Natural killer cell treated with Interleukin-12 subunit alpha and Interleukin-12 subunit beta and Interleukin-15 and Interleukin-18, amount 100 ng/mL, for 72 hours (primary cell): ENCODE measurements at regions not wholly inside any gene's neighbourhood (a gene's known extent, or its start where the extent isn't known, plus 50 kb on each side); places are given as distances from the start of the nearest gene placed in this dataset.

Experiments used
- ATAC-seq, 2 donors: fragments of 150-1000 bp; cut with Tn5 transposase in 1 of 2; sonication (Bioruptor Pico), chemical (Tn5 transposase) in 1 of 2; 2 replicates each; pipeline ENCODE4 v1.10.0; 2021
- DNase-seq: peaks from one replicate; pipeline ENCODE4 v3.0.0; 2022; ENCODE audit warnings: low spot score
- H3K27ac Mint-ChIP-seq, 2 donors: 1 replicate in 1 of 2; 2 replicates in 1 of 2; pipeline ENCODE4 v1.8.0; 2022; ENCODE audit warnings: mixed read lengths in 2 of 2, mild to moderate bottlenecking in 1 of 2, moderate library complexity in 1 of 2
- H3K27me3 Mint-ChIP-seq, 2 donors: 1 replicate in 1 of 2; 2 replicates in 1 of 2; pipeline ENCODE4 v1.8.0; 2022; ENCODE audit warnings: mixed read lengths in 2 of 2
- H3K36me3 Mint-ChIP-seq: one replicate; pipeline ENCODE4 v1.8.0; 2022; ENCODE audit warnings: mixed read lengths
- H3K4me1 Mint-ChIP-seq, 2 donors: 1 replicate in 1 of 2; 2 replicates in 1 of 2; pipeline ENCODE4 v1.8.0; 2022; ENCODE audit warnings: low read depth in 2 of 2, mixed read lengths in 2 of 2, mild to moderate bottlenecking in 1 of 2
- H3K4me3 Mint-ChIP-seq: one replicate; pipeline ENCODE4 v1.8.0; 2022; ENCODE audit warnings: mixed read lengths
- H3K9me3 Mint-ChIP-seq: 2 replicates; pipeline ENCODE4 v1.8.0; 2022; ENCODE audit warnings: mixed read lengths

DNA sequence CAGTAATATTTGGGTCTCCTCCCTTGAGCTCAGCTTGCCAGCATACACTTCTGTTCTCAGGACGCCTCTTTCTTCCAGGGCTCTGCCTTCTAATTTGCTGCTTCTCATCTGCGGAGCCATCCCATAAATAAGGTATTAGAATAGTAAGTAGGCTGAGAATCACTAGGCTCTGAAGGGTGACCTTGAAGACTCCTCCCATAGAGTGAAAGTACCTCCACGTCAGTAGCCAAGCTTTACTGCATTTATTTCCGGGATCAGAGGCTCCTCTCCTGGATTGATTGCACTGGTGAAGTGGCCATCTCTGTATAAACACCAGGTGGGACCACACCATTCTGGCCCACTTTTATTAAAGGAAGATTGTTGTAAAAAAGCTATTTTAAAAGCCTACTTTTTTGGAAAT is 315.5 kb downstream of the FAT3 start:
- Mint-ChIP-seq H3K4me1 (no peaks in the 10 kb centered on the region), H3K27ac (no peak overlapping the region), H3K27me3 (no peaks in the 10 kb centered on the region), H3K9me3 (peaks cover 3% of the 10 kb centered on the region), H3K4me3 (no peak overlapping the region), H3K36me3 (no peaks in the 10 kb centered on the region)
- DNase-seq (no peak), ATAC-seq (no peak)

- no peaks in the 10 kb centered on the region for H3K27me3 Mint-ChIP-seq
- DNase-seq (no peak), ATAC-seq (no peak)
- no peak overlapping the region for H3K27ac Mint-ChIP-seq
- no peaks in the 10 kb centered on the region for H3K4me1 Mint-ChIP-seq
- no peaks in the 10 kb centered on the region for H3K36me3 Mint-ChIP-seq
- peaks cover 6% of the 10 kb centered on the region for H3K9me3 Mint-ChIP-seq
- no peak overlapping the region for H3K4me3 Mint-ChIP-seq
These were observed 321.4 kb downstream of the FAT3 start for GRCh38 chr11:92545906-92546471.

GRCh38 chr11:92546603-92547002 is 322.0 kb downstream of the FAT3 start:
- Mint-ChIP-seq H3K4me3 (no peak overlapping the region), H3K9me3 (peaks cover 6% of the 10 kb centered on the region), H3K4me1 (no peaks in the 10 kb centered on the region), H3K27ac (no peak overlapping the region), H3K27me3 (no peaks in the 10 kb centered on the region), H3K36me3 (no peaks in the 10 kb centered on the region)
- ATAC-seq (no peak), DNase-seq (no peak)

GRCh38 chr11:92550411-92550810 is 325.8 kb downstream of the FAT3 start:
- H3K27ac Mint-ChIP-seq = no peak overlapping the region
- no peak overlapping the region for H3K4me3 Mint-ChIP-seq
- H3K4me1 Mint-ChIP-seq = no peaks in the 10 kb centered on the region
- no peaks in the 10 kb centered on the region for H3K36me3 Mint-ChIP-seq
- no peak for DNase-seq
- peaks cover 6% of the 10 kb centered on the region for H3K9me3 Mint-ChIP-seq
- no peak for ATAC-seq
- H3K27me3 Mint-ChIP-seq = no peaks in the 10 kb centered on the region

GRCh38 chr11:92550871-92551270 is 326.3 kb downstream of the FAT3 start:
- H3K27ac Mint-ChIP-seq = no peak overlapping the region
- no peaks in the 10 kb centered on the region for H3K4me1 Mint-ChIP-seq
- no peak overlapping the region for H3K4me3 Mint-ChIP-seq
- H3K9me3 Mint-ChIP-seq = peaks cover 5% of the 10 kb centered on the region
- ATAC-seq (no peak), DNase-seq (no peak)
- no peaks in the 10 kb centered on the region for H3K27me3 Mint-ChIP-seq
- no peaks in the 10 kb centered on the region for H3K36me3 Mint-ChIP-seq

DNA sequence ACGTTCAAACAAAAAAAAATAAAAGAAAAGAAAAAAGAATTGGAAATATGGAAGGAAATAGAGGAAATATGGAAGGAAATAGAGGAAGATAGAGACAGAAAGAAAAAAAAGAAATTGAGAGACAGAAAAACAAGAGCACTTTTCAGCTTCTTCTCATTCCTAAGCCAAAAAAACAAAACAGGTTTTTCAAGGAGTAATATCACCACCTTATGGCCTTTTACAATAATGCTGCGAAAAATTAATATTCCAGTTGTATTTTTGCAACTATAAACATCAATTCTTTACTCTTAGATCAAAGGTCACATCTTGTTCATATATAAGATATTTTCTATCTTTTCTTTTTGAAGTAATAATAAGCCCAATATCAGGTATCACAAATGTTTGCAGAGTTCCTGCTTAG is 328.3 kb downstream of the FAT3 start:
- H3K27ac Mint-ChIP-seq = no peak overlapping the region
- no peak for ATAC-seq
- no peaks in the 10 kb centered on the region for H3K4me1 Mint-ChIP-seq
- H3K9me3 Mint-ChIP-seq = no peaks in the 10 kb centered on the region
- no peak for DNase-seq
- H3K36me3 Mint-ChIP-seq = no peaks in the 10 kb centered on the region
- no peaks in the 10 kb centered on the region for H3K27me3 Mint-ChIP-seq
- H3K4me3 Mint-ChIP-seq = no peak overlapping the region

- Mint-ChIP-seq H3K4me3 (no peak overlapping the region), H3K4me1 (no peaks in the 10 kb centered on the region), H3K27ac (no peak overlapping the region), H3K36me3 (no peaks in the 10 kb centered on the region), H3K9me3 (peaks cover 3% of the 10 kb centered on the region), H3K27me3 (no peaks in the 10 kb centered on the region)
- DNase-seq (no peak), ATAC-seq (no peak)
These were observed 330.1 kb downstream of the FAT3 start for GRCh38 chr11:92554688-92555087.

DNA sequence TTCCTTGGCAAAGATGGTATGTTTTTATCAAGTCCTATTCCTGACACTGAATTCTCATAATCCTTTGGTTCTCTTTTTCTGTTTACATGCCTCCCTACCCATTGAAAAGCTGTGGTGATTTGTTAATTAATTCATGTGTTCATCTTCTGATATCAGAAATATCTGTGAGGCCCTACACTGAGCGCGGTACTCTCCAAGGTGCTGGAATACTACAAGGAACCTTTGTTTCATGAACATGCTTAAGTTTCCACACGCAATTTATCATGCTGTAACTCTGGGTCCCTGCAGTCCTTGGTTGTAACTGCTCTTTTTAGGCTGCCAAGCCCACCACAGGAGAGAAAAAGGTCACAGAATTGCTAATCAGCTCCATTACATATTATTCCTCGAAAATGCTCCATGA is 331.8 kb downstream of the FAT3 start:
- Mint-ChIP-seq H3K27ac (no peak overlapping the region), H3K4me3 (no peak overlapping the region), H3K9me3 (peaks cover 3% of the 10 kb centered on the region), H3K36me3 (no peaks in the 10 kb centered on the region), H3K27me3 (no peaks in the 10 kb centered on the region), H3K4me1 (no peaks in the 10 kb centered on the region)
- ATAC-seq = no peak
- no peak for DNase-seq

- H3K9me3 Mint-ChIP-seq = peaks cover 3% of the 10 kb centered on the region
- H3K27ac Mint-ChIP-seq = no peak overlapping the region
- H3K36me3 Mint-ChIP-seq = no peaks in the 10 kb centered on the region
- H3K4me3 Mint-ChIP-seq = no peak overlapping the region
- no peaks in the 10 kb centered on the region for H3K27me3 Mint-ChIP-seq
- no peak for ATAC-seq
- no peak for DNase-seq
- no peaks in the 10 kb centered on the region for H3K4me1 Mint-ChIP-seq
These were observed 333.3 kb downstream of the FAT3 start for GRCh38 chr11:92557879-92558278.

- no peaks in the 10 kb centered on the region for H3K4me1 Mint-ChIP-seq
- no peak for DNase-seq
- H3K27ac Mint-ChIP-seq = no peak overlapping the region
- no peaks in the 10 kb centered on the region for H3K36me3 Mint-ChIP-seq
- H3K4me3 Mint-ChIP-seq = no peak overlapping the region
- no peaks in the 10 kb centered on the region for H3K27me3 Mint-ChIP-seq
- peaks cover 3% of the 10 kb centered on the region for H3K9me3 Mint-ChIP-seq
- no peak for ATAC-seq
These were observed 333.7 kb downstream of the FAT3 start for GRCh38 chr11:92558323-92558722.

- H3K9me3 Mint-ChIP-seq = peaks cover 4% of the 10 kb centered on the region
- ATAC-seq (no peak), DNase-seq (no peak)
- H3K4me3 Mint-ChIP-seq = no peak overlapping the region
- H3K36me3 Mint-ChIP-seq = no peaks in the 10 kb centered on the region
- no peak overlapping the region for H3K27ac Mint-ChIP-seq
- H3K27me3 Mint-ChIP-seq = no peaks in the 10 kb centered on the region
- no peaks in the 10 kb centered on the region for H3K4me1 Mint-ChIP-seq
These were observed 345.1 kb downstream of the FAT3 start for GRCh38 chr11:92569726-92570125.

DNA sequence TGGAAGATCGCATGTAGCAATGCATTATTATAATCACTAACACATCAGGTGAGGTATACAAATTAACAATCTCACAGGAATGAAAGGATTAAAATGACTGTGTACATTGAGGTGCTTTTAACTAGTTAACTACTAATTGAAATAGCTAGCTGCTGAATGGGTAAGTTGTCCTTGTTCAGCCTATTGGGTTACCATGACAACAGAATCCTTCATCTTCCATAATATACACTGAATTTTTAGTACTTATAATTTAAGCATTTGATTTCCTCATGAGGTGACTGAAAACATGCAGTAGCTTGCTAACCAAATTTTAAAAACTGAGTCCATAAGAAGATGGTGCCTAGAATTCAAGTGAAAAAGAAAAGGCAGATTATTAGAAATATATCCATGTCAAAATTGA is 347.9 kb downstream of the FAT3 start:
- H3K36me3 Mint-ChIP-seq = no peaks in the 10 kb centered on the region
- H3K9me3 Mint-ChIP-seq = peaks cover 4% of the 10 kb centered on the region
- H3K27me3 Mint-ChIP-seq = no peaks in the 10 kb centered on the region
- H3K27ac Mint-ChIP-seq = no peak overlapping the region
- DNase-seq (no peak), ATAC-seq (no peak)
- no peaks in the 10 kb centered on the region for H3K4me1 Mint-ChIP-seq
- no peak overlapping the region for H3K4me3 Mint-ChIP-seq

GRCh38 chr11:92576315-92576714 is 351.7 kb downstream of the FAT3 start:
- no peak overlapping the region for H3K27ac Mint-ChIP-seq
- no peaks in the 10 kb centered on the region for H3K27me3 Mint-ChIP-seq
- no peaks in the 10 kb centered on the region for H3K36me3 Mint-ChIP-seq
- no peak overlapping the region for H3K4me3 Mint-ChIP-seq
- H3K4me1 Mint-ChIP-seq = no peaks in the 10 kb centered on the region
- DNase-seq (no peak), ATAC-seq (no peak)
- H3K9me3 Mint-ChIP-seq = peaks cover 6% of the 10 kb centered on the region

GRCh38 chr11:92580908-92581307 is 356.3 kb downstream of the FAT3 start:
- peaks cover 9% of the 10 kb centered on the region for H3K9me3 Mint-ChIP-seq
- H3K27ac Mint-ChIP-seq = no peak overlapping the region
- no peaks in the 10 kb centered on the region for H3K4me1 Mint-ChIP-seq
- DNase-seq (no peak), ATAC-seq (peak in 1 of 2 donors; percentile 36)
- no peak overlapping the region for H3K4me3 Mint-ChIP-seq
- H3K36me3 Mint-ChIP-seq = no peaks in the 10 kb centered on the region
- H3K27me3 Mint-ChIP-seq = no peaks in the 10 kb centered on the region

- H3K9me3 Mint-ChIP-seq = peaks cover 4% of the 10 kb centered on the region
- H3K4me1 Mint-ChIP-seq = no peaks in the 10 kb centered on the region
- no peaks in the 10 kb centered on the region for H3K36me3 Mint-ChIP-seq
- no peak for ATAC-seq
- no peak overlapping the region for H3K27ac Mint-ChIP-seq
- H3K27me3 Mint-ChIP-seq = no peaks in the 10 kb centered on the region
- H3K4me3 Mint-ChIP-seq = no peak overlapping the region
- no peak for DNase-seq
These were observed 363.8 kb downstream of the FAT3 start for GRCh38 chr11:92588393-92588792.
